GM21515 (cell line): ENCODE measurements at regions not wholly inside any gene's neighbourhood (a gene's known extent, or its start where the extent isn't known, plus 50 kb on each side); places are given as distances from the start of the nearest gene placed in this dataset.

Experiments
- ATAC-seq: cut with Tn5 transposase; IDR thresholded peaks from one replicate; pipeline ENCODE4 v1.9.1; 2021; ENCODE audit not compliant: unreplicated experiment

- ATAC-seq = no peak
Observed at GRCh38 chr21:16176570-16176969, 446.8 kb downstream of the USP25 start.

- no peak for ATAC-seq
Observed at GRCh38 chr21:16177532-16177931, 447.8 kb downstream of the USP25 start.

DNA sequence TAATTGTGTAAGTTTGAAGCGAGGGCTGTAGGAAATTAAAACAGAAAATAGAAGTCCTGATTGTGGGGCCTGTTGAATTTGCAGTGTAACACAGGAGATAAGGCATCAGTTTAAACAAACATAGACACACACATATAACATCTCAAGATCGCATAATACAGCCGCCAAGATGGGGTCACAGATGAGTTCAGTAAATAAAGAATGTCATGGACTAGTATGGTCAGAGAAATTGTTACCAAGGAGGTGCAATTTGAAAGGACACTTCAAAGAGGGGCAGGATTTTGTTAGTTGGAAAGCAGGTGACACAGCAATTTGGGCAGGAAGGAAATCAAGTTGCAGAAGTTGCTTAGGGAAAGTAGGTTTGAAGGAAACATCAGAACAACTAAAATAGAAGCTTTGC, 450.0 kb downstream of the USP25 start:
- ATAC-seq = no peak

DNA sequence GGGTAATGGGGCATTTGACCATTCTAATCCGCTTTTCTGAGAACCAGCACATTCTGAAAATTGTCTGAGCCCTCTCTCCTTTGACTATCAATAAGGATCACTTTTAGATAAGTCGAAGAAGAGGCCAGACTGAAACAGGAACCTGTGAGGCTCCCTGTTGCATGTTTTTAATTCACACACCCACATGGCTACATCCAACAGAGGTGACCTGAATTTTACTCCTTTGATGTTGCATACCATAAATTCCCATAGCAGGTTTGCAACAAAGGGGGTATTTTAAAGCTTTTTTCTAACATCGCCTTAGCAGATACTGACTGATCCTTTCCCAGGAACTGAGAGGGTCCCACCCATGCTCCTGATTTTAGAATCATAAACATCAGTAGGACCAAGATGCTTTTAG, 450.8 kb downstream of the USP25 start:
- no peak for ATAC-seq

DNA sequence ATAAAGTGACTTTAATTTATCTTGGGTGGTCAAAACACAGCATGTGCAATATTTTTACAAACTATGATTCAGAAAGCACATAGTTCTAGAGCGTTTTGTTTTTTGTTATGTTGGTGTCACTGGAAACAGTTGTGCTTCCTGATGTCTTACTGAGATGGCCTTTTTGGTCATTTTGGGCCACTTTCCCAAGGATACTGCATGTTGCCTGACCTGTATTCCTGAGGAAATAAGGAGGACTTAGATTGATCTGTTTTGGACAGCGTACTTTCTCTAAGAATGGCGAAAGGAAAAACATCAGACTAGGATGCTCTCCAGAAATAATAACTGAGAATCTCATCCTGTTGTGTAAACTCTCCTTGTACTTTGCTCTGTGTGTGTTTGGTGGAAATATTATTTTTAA, 451.2 kb downstream of the USP25 start:
- ATAC-seq = no peak

GRCh38 chr21:16185766-16186165, 456.0 kb downstream of the USP25 start:
- no peak for ATAC-seq

DNA sequence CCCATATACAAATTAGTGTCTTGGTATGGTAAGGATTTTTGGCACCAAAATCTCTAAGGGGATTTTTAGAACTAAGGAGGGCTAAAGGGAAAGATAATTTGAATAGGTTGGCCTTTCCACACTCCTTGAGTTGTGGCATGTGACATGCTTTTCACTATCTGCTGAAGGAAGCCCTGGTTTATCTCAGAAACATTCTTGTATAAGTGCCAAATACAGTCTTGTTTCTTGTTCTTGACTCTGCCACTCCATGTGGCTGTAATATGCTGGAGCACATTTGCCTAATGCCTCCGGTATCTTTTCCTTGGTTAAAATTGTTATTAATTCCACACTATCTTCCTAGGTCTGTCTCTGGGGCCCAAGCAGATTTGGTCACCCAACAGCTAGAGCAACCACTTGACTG, 457.0 kb downstream of the USP25 start:
- ATAC-seq = no peak

- ATAC-seq = no peak
Observed at GRCh38 chr21:16187603-16188301, 458.0 kb downstream of the USP25 start.

GRCh38 chr21:16192902-16193301, 463.1 kb downstream of the USP25 start:
- ATAC-seq = no peak

GRCh38 chr21:16193496-16194094, 463.8 kb downstream of the USP25 start:
- ATAC-seq = no peak

GRCh38 chr21:16194095-16194787, 464.5 kb downstream of the USP25 start:
- no peak for ATAC-seq

- ATAC-seq = no peak
Observed at GRCh38 chr21:16194788-16195537, 465.2 kb downstream of the USP25 start.

- ATAC-seq = no peak
Observed at GRCh38 chr21:16195538-16195910, 465.7 kb downstream of the USP25 start.

DNA sequence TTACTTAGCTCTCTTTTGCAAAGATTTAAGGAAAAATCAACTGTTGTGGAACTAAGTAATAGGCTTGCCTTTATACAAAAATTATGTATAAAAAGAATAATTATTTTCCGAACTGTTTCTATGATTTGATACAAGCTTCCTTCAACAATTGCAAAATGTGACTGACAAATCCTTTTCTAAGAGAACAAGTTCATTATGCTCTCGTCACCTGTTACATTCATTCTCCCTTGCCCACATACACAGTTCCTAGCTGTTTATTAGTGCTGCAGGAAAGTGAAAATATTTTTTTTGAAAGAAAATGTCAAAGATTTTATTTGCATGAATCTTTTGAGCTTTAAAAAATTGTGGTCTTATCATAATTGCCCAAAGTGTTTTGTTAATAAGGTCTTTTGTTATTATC, 466.2 kb downstream of the USP25 start:
- no peak for ATAC-seq

- no peak for ATAC-seq
Observed at GRCh38 chr21:16198546-16198945, 468.8 kb downstream of the USP25 start.

- no peak for ATAC-seq
Observed at GRCh38 chr21:16199539-16199938, 469.8 kb downstream of the USP25 start.

- no peak for ATAC-seq
Observed at GRCh38 chr21:16201718-16202117, 471.9 kb downstream of the USP25 start.

DNA sequence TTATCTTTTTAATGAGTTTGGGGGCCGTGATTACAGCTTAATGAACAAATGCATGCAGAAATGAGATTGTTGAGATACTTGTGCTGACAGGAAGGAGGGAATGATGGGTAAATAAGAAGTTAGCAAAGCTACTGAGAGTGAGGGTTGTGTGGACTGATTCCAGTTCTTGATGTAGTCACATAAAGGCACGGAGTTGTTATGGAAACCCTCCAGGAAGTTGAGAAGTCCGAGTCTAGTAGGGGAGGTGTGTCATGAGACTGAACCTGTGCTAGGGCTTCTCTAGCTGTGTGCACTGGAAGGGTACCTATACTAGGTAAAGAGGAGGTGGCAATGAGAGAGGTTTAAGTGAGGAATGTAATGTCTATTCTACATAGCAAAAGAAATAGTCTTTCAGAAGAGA, 475.7 kb downstream of the USP25 start:
- ATAC-seq = no peak

DNA sequence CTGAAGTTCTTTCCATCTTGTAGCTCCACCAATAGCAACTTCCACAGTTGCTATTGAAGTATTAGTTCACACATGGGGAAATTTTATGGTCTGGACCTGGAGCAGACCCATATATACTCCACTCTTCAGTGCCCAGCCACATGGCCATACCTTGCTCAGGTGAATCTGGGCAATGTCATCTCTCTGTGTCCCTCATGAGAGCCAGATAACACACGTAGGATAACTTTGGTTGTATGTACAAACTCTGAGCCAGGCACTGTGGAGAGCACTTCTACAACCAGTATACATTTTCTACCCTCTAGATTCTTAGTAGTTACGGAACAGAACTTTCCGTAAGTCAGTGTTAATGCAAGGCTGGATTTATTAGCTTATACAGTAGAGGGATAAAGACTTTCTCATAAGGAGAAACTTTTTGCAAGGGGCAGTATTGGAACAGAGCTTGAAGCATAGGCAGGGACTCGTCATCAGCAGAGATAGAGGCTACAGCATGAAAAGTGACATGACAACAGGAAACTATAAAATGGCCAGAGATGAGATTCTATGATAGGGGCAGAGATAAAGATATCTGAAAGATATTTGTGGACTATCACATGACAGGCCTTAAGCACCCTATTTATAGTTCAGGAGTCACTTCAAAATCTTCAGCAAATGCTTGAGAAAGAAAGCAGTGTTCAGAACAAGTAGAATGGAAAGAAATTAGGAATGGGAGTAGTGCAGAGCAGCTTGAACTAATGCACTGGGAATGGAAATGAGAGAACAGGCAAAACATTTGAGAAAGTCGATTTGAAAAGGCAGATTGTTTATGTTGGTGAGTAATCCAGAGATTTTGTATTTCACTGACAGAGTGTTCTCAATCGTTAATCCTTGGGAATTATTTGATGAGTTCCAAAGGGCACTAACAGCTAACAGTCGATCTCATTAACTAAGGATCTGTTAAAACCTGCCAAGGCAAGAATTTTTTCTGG, 481.8 kb downstream of the USP25 start:
- ATAC-seq = no peak

DNA sequence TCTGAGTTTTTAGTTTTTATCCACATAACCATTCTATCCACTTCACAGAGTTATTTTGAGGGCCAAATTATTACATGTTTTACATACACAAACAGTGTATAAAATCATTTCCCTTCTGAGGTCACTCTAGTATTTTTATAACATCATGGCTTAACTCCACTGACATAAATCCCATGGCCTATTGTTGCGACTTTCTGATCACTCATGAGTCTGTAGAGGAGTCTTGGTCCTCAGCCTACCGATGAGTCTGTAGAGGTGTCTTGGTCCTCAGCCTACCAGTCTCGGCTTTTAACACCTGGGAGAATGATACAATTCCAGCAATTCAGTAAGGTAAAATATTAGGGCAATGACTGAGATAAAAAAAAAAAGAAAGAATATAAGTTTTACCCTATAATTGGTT, 483.7 kb downstream of the USP25 start:
- no peak for ATAC-seq

DNA sequence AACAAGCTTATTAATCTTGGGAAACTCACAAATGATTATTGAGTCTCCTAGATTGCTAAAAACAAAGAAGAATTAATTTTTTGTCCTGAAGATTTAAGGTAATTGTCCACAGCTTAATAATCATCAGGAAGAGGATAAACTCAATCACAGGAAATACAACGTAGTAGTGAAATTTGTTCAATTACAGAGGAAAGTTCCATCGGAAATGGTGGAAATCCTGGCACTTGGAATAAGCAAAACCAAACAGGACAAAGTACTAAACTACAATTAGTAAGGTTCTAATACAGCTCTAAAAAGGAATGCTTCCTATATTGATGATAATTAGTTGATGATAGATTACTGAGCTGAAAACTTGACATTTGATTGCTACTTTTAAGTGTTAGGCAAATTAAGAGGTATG, 485.4 kb downstream of the USP25 start:
- no peak for ATAC-seq
